CD4-positive, alpha-beta T cell treated with Interleukin-15 for 1 hour (primary cell): ENCODE measurements at regions not wholly inside any gene's neighbourhood (a gene's known extent, or its start where the extent isn't known, plus 50 kb on each side); places are given as distances from the start of the nearest gene placed in this dataset.

ENCODE experiments used
- DNase-seq: peaks from one replicate; pipeline ENCODE4 v3.0.0-alpha.2; 2020

- DNase-seq, result no peak
Observed at GRCh38 chr4:123856689-123857545, 460.3 kb downstream of the SPRY1 start.

DNA sequence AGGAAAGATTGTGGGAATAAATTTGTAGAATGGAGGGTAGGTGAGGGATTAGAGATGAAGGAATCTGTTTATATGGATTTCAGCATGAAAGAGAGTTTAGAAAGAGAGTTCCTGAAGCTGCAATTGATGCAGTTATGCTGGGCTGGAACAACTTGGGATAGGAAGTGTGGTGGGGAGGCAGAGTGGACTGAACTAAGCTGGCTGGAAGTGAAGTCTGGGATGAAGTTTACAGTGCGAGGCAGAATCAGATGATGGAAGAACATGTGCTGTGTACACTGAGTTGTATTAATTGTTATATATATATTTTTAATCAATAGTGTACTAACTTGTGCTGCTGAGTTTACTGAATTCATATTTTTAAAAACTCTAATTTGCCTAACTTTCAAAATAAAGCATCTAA, 461.9 kb downstream of the SPRY1 start:
- DNase-seq, result no peak

GRCh38 chr4:123862812-123863211, 466.2 kb downstream of the SPRY1 start:
- DNase-seq, result no peak

- no peak for DNase-seq
Observed at GRCh38 chr4:123866796-123867195, 470.2 kb downstream of the SPRY1 start.

DNA sequence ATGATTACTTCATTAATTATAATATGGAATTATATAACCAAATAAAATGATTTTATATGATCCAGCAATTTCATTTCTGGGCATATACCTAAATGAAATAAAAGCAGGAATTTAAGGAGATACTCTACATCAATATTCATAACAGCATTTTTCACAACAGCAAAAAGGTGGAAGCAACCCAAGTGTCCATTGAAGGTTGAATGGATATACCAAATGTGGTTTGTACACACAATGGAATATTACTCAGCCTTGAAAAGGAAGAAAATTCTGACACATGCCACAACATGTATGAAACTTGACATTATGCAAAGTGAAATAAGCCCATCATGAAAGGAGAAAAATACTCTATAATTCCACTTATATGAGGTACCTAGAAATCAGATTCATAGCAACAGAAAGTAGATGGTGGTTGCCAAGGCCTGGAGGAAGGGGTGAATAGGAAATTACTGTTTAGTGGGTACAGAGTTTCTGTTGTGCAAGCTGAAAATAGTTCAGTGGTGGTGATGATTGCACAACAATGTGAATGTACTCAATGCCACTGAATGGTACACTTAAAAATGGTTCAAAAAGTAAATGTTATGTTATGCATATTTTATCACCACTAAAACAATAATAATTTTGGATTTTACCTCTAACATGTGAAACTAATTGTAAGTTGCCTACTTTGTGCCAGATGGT, 471.5 kb downstream of the SPRY1 start:
- no peak for DNase-seq

DNA sequence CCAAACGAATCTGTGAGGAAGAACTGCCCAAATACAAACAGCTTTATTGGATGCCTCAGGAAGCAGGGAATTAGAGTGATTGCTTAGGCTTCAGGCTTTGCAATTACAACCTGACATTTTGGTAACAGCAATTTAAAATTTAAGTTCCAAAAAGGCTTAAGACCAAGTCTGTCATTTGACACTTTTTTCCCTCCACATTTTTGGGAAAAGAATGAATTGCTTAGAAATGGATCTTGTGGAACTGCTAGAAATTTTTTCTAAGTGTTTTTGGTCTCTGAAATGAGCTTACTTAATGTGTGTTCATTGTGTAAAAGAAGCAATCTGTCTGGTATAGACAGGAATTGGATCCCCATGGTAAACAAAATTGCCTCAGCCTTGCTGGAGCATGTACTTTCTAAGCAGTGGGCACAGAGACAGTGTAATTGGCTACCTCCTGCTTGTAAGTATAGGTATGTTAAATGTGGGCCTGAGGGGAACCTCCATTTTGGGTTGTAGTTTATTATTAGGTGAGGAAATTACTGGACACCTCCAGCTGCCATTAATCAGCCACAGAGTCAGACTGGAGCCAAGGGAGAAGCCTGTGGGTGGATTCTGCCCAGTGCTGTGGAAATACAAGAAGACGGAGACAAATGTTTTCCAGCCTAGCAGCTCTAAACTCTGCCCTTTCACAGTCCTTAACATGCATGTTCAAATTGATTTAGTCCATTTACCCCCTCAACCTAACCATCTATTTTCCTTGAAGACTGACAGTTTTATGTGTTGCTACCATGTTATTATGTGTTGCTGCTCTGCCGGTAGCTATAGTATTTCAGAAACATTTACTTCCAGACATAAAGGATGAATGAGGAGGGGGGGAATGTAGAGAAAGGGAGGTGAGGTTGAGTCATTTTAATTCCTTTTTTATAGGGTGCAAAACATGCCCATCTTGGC, 473.0 kb downstream of the SPRY1 start:
- DNase-seq, result no peak

- DNase-seq, result no peak
Observed at GRCh38 chr4:123870216-123870876, 473.8 kb downstream of the SPRY1 start.

DNA sequence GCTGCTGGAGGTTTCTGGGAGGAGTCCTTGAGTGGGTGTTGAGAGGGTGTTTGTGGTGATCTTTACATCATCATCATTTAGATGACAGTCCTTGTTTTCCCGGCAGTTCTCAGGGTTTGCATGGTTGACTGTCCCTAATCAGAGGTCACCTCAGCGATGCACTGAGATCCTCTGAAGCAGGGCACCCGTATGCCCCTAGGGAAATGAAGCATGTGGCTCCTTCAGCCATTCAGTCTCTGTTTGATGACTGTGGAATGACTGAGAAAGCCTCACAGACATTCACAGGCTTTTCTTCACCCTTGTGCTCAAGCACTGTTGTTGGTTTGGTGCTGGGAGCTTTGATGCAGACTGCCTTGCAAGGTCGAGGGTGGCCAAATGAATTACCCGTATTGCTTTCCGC, 474.7 kb downstream of the SPRY1 start:
- no peak for DNase-seq

- DNase-seq, result no peak
Observed at GRCh38 chr4:123874063-123874462, 477.5 kb downstream of the SPRY1 start.

- no peak for DNase-seq
Observed at GRCh38 chr4:123876143-123876542, 479.5 kb downstream of the SPRY1 start.

- DNase-seq, result no peak
Observed at GRCh38 chr4:123876671-123877101, 480.1 kb downstream of the SPRY1 start.

- no peak for DNase-seq
Observed at GRCh38 chr4:123877551-123877950, 481.0 kb downstream of the SPRY1 start.

GRCh38 chr4:123878976-123879375, 482.4 kb downstream of the SPRY1 start:
- no peak for DNase-seq

DNA sequence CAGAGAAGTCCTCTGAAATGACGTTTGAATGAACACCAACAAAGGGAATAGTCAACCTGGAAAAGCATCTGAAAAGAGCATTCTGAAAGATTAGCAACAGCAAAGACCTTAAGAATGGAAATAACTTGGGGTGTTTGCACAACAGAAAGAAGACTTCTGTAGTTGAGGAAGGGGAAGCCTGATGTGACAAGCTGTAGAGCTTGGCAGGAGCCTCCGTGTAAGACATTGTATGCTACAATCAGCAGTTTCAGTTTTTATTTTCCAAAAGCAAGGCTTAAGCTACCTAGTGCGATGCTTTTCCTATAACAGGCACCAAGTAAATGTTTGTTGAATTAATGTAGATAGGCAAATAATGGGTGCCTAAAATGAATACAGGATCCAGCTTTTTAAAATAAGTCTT, 484.0 kb downstream of the SPRY1 start:
- no peak for DNase-seq

- no peak for DNase-seq
Observed at GRCh38 chr4:123884922-123885321, 488.3 kb downstream of the SPRY1 start.

DNA sequence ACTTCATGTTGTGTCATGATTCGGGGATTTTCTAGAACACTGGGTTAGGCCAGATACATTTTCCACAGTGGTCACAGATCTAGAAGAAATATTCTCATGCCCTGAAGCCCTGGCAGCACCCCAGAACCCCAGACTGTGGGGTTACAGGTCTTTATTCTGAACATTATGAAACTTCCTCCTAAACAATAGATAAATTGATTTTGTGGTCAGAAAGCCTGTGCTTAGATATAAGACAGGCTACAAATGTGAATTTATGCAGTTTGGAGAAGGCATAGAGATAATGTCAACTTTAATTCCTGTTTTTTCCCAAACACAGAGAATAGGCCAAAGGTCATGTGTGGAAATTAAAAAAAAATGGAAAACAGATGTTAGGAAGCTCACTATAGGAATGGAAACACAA, 492.9 kb downstream of the SPRY1 start:
- no peak for DNase-seq

DNA sequence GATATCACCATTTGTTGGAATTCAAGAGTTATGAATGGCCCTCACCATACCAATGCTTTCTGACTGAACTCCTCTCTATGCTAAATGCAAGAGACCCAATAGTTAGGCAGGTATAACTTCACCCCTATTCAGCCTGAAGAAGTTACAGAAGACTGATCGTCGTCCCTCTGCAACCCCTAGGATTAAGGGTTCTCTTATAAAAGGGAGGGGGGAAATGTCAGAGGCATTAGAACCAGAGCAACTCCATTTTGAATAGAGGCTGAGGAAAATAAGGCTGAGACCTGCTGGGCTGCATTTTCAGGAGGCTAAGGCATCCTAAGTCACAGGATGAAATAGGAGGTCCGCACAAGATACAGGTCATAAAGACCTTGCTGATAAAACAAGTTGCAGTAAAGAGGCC, 494.3 kb downstream of the SPRY1 start:
- DNase-seq, result no peak

DNA sequence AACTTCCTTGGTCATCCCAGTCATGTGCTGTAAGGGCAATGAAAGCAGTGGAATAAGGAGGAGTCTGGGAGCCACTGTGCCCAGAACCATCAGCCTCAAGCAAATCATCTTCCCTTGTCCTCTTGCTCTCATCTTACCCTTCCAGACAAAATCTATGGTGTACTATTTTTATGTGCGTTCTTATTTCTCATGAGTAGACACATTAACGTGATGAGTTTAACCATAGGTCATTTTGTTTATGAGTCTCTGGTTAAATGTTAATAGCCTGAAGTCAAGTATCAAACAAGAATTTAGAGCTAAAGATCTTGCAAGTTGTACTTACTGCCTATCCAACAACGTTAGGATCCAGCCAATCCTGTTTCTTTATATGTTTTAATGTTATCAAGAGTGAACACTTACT, 495.3 kb downstream of the SPRY1 start:
- no peak for DNase-seq

GRCh38 chr4:123892368-123892976, 495.9 kb downstream of the SPRY1 start:
- DNase-seq, result no peak

- no peak for DNase-seq
Observed at GRCh38 chr4:123893011-123893981, 496.7 kb downstream of the SPRY1 start.

DNA sequence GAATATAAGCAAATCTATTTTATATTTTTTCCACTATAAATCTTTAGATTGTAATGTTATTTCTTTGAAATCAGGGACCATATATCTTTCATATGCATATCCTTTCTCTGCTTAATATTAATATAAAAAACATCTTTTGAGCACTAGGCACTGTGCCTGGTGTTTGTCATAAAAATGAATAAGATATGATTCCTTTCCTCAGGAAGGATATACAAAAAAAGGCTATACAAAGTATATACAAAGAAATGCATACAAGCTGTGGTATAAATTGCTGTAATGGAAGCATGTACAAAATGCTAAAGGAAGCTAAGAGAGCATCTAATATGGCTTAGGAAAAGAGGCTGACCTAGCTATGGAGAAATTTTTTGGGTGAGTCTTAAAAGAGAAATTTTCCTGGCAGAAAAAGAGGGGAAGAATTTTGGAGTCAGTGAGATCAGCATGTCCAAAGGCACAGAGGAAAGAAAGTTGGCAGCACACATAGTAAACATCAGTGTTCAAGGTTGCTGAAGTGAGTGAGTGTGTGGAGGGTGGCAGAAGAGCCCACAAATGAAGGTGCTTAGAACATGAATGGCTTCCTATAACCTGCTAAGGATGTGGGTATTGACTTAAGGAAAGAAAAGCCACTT, 500.0 kb downstream of the SPRY1 start:
- DNase-seq, result no peak
